ENCODE measurements at regions not wholly inside any gene's neighbourhood (a gene's known extent, or its start where the extent isn't known, plus 50 kb on each side); places are given as distances from the start of the nearest gene placed in this dataset.

DNA sequence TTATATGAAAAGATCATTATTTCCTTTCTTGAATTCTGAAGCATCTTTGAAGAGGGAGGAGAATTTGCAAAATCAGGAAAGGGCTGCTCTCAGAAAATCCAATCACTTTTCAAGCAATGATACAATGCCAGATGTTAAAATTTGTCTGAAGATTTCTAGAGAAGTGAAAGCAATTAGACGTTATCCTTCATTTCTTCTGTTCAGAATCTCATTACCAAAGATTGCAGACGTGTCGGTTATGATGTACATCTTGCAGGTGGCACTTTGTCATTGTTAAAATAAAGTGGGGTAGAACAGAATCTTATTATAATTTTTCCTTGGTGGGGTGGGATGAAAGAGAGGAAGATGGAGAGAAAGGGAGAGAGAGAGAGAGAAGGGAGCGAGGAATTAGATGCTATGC lies 296.4 kb upstream of the STS start:
- H3K27ac ChIP-seq: no peak overlapping the region
- whole genome bisulfite sequencing, 2 donors: 80 to 91% methylated on average over 4 of the region's 4 CpGs
- intact Hi-C loops (cut with DNase I): no loop called here
- DNase-seq (no peak), ATAC-seq (no peak)
- H3K9me3 ChIP-seq: no peaks in the 10 kb centered on the region
- no peak for TF ChIP-seq POLR2A (IDR thresholded peaks at IDR 0.05)
- TF ChIP-seq, protein P1, sequence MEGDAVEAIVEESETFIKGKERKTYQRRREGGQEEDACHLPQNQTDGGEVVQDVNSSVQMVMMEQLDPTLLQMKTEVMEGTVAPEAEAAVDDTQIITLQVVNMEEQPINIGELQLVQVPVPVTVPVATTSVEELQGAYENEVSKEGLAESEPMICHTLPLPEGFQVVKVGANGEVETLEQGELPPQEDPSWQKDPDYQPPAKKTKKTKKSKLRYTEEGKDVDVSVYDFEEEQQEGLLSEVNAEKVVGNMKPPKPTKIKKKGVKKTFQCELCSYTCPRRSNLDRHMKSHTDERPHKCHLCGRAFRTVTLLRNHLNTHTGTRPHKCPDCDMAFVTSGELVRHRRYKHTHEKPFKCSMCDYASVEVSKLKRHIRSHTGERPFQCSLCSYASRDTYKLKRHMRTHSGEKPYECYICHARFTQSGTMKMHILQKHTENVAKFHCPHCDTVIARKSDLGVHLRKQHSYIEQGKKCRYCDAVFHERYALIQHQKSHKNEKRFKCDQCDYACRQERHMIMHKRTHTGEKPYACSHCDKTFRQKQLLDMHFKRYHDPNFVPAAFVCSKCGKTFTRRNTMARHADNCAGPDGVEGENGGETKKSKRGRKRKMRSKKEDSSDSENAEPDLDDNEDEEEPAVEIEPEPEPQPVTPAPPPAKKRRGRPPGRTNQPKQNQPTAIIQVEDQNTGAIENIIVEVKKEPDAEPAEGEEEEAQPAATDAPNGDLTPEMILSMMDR (IDR thresholded peaks at IDR 0.05): no peak
- no peaks in the 10 kb centered on the region for H3K36me3 ChIP-seq (replicated peaks in 1 of 2; ENCODE audit: insufficient read depth in 1 of 2, low read depth in 2 of 2)
- H3K27me3 ChIP-seq: no peaks in the 10 kb centered on the region
- no peaks in the 10 kb centered on the region for H3K4me1 ChIP-seq
- H3K4me3 ChIP-seq: no peak overlapping the region

DNA sequence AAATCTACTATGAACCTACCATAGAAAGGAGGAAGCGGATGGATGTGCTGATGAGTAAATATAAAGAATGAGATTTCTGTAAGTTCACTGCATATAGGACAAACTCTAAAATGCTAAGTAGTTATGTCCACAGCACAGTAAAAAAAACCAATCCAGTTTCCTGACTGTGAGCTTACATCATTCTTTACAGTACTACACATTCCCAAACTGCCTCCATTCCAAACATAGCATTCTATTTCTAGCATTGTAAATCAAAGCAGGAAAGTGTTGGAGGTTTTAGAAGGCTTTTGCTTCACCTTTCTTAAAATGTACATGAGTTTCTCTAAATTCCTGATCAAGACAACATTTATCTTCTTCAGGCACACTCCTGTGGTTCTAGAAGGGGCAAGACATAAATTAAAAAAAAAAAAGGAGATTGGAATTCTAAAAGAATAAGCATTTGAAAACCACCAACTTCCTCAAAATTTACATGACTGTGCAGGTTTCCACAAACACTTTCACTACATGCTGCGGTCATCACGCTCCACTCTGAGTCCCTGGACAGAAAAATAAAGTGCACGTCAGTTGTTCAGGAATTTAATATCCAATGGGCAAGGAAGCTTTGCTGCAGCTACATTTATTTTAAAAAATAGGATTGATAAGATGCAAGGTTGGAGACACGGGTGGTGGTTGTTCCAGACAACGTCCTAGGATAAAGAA lies 297.6 kb upstream of the STS start:
- Histone ChIP-seq H3K36me3 (replicated peaks in 1 of 2; ENCODE audit: insufficient read depth in 1 of 2, low read depth in 2 of 2) (no peaks in the 10 kb centered on the region), H3K4me3 (no peak overlapping the region), H3K27me3 (no peaks in the 10 kb centered on the region), H3K27ac (no peak overlapping the region), H3K9me3 (no peaks in the 10 kb centered on the region), H3K4me1 (no peaks in the 10 kb centered on the region)
- TF ChIP-seq, protein P1 (IDR thresholded peaks at IDR 0.05): no peak
- no peak for TF ChIP-seq POLR2A (IDR thresholded peaks at IDR 0.05)
- WGBS, 2 donors: 37 to 62% methylated on average over 6 of the region's 6 CpGs
- DNase-seq: no peak
- intact Hi-C loops (cut with DNase I): no loop called here
- no peak for ATAC-seq

DNA sequence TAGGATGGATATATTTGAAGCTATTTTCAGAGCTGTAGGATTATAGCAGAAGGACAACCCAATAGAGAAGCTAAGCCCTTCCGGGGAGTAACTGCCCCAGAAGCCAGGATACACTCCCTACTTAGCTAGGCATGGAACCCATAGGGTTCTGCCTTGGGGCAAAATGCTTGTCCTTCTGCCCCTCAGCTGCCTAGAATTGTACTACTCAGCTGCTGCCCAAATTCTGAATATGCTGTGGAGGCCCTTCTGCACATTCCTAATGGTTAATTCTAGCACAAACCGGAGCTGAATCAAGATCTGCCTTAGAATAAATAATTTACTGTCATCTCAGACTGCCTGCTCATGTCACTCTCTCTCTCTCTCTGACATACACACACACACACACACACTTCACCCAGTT lies 297.7 kb upstream of the VCX3A start:
- intact Hi-C loops (cut with DNase I): no loop called here
- Histone ChIP-seq H3K9me3 (no peaks in the 10 kb centered on the region), H3K36me3 (replicated peaks in 1 of 2; ENCODE audit: insufficient read depth in 1 of 2, low read depth in 2 of 2) (no peaks in the 10 kb centered on the region), H3K27ac (no peak overlapping the region), H3K4me3 (no peak overlapping the region), H3K27me3 (no peaks in the 10 kb centered on the region), H3K4me1 (no peaks in the 10 kb centered on the region)
- DNase-seq (no peak), ATAC-seq (no peak)
- TF ChIP-seq, protein P1 (IDR thresholded peaks at IDR 0.05): no peak
- no peak for TF ChIP-seq POLR2A (IDR thresholded peaks at IDR 0.05)
- 91 to 100% methylated on average over 1 of the region's 2 CpGs for WGBS, 2 donors

DNA sequence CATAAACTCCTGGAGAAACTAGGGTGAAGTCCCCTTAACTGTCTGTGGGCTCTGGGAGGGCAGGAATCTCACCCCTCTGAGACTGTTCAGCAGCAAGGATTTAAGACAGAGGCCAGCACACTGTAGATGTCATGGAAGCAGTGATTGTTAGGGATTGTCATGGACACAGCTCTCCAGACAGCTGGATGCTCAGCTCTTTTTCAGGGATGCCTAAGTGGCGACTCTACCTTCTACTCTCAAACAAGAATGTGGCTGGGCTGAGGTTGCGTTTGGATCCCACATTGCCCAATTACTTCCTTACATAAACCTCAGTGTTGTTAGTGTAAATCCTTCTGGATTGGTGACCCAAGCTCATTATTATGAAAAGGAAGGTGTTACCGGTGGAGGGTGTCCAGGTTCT lies 291.9 kb upstream of the VCX3A start:
- Histone ChIP-seq H3K4me3 (no peak overlapping the region), H3K36me3 (replicated peaks in 1 of 2; ENCODE audit: insufficient read depth in 1 of 2, low read depth in 2 of 2) (no peaks in the 10 kb centered on the region), H3K4me1 (no peaks in the 10 kb centered on the region), H3K27ac (no peak overlapping the region), H3K27me3 (no peaks in the 10 kb centered on the region), H3K9me3 (no peaks in the 10 kb centered on the region)
- DNase-seq (no peak), ATAC-seq (no peak)
- intact Hi-C loops (cut with DNase I): no loop called here
- TF ChIP-seq POLR2A (IDR thresholded peaks at IDR 0.05): no peak
- TF ChIP-seq, protein P1 (IDR thresholded peaks at IDR 0.05): no peak
- WGBS, 2 donors: 82 to 100% methylated on average over 3 of the region's 3 CpGs

DNA sequence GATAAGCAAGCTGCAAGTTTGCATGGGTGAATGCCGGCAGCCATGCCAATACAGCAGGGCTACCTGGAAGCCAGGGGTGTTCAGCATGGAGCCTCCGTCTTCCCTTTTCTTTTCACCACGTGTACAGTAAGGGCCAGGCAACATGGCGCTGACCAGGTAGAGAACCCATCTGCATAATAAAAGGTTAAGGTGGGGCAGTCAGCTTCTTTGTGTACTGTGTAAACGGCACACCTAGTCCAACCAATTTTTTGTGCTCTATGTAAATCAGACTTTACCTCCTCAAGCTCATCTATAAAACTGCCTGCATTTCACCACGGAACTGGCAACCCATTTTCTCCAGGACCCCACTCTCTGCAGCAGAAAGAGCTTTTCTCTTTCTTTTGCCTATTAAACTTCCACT lies 286.8 kb upstream of the VCX3A start:
- no peaks in the 10 kb centered on the region for H3K9me3 ChIP-seq
- no peaks in the 10 kb centered on the region for H3K36me3 ChIP-seq (replicated peaks in 1 of 2; ENCODE audit: insufficient read depth in 1 of 2, low read depth in 2 of 2)
- intact Hi-C loops (cut with DNase I): no loop called here
- no peak for DNase-seq
- WGBS, 2 donors: 86 to 95% methylated on average over 4 to 6 of the region's 6 CpGs
- no peak for TF ChIP-seq POLR2A (IDR thresholded peaks at IDR 0.05)
- TF ChIP-seq, protein P1 (IDR thresholded peaks at IDR 0.05): no peak
- no peaks in the 10 kb centered on the region for H3K4me1 ChIP-seq
- H3K27me3 ChIP-seq: no peaks in the 10 kb centered on the region
- no peak for ATAC-seq
- H3K27ac ChIP-seq: no peak overlapping the region
- no peak overlapping the region for H3K4me3 ChIP-seq

Data from body of pancreas (tissue), 4 donors.